ENCODE measurements at regions not wholly inside any gene's neighbourhood (a gene's known extent, or its start where the extent isn't known, plus 50 kb on each side); places are given as distances from the start of the nearest gene placed in this dataset.

DNA sequence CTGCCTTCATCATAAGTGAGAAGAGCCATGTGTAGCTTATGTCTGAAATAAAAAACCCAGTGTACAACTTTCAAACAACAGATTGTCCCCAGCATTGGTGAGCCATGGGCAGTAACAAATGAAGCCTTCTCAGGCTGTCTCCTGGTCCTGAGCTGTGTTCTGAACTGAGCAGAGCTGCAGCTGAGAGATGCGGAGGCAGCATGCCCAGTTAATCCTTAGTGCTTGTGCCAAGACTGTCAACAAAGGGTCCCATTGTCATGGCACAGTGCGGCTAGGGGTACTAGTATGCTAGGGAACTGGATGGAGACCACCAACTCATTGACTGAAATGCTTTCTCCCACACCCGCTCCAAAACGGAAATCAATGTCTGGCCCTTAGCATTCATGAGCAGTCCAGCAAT is 154.3 kb downstream of the RMST start:
- no peak for DNase-seq (ENCODE audit: low spot score)
- Histone ChIP-seq H3K9me3 (no peaks in the 10 kb centered on the region), H3K36me3 (no peaks in the 10 kb centered on the region), H3K4me1 (ENCODE audit: control insufficient read depth in 1 of 2, low read depth in 2 of 2) (no peaks in the 10 kb centered on the region), H3K27ac (no peak overlapping the region), H3K27me3 (replicated peaks; ENCODE audit: insufficient read depth) (no peaks in the 10 kb centered on the region), H3K4me3 (no peak overlapping the region)
- no peak for ATAC-seq (ENCODE audit: insufficient number of reproducible peaks, low FRiP score, low read depth)
- TF ChIP-seq, protein P1, sequence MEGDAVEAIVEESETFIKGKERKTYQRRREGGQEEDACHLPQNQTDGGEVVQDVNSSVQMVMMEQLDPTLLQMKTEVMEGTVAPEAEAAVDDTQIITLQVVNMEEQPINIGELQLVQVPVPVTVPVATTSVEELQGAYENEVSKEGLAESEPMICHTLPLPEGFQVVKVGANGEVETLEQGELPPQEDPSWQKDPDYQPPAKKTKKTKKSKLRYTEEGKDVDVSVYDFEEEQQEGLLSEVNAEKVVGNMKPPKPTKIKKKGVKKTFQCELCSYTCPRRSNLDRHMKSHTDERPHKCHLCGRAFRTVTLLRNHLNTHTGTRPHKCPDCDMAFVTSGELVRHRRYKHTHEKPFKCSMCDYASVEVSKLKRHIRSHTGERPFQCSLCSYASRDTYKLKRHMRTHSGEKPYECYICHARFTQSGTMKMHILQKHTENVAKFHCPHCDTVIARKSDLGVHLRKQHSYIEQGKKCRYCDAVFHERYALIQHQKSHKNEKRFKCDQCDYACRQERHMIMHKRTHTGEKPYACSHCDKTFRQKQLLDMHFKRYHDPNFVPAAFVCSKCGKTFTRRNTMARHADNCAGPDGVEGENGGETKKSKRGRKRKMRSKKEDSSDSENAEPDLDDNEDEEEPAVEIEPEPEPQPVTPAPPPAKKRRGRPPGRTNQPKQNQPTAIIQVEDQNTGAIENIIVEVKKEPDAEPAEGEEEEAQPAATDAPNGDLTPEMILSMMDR (IDR thresholded peaks at IDR 0.05), result no peak

GRCh38 chr12:97628962-97629361 is 166.4 kb downstream of the RMST start:
- TF ChIP-seq, protein P1 (IDR thresholded peaks at IDR 0.05), result no peak
- no peak overlapping the region for H3K27ac ChIP-seq
- H3K9me3 ChIP-seq, result no peaks in the 10 kb centered on the region
- no peaks in the 10 kb centered on the region for H3K36me3 ChIP-seq
- H3K4me1 ChIP-seq (ENCODE audit: control insufficient read depth in 1 of 2, low read depth in 2 of 2), result no peaks in the 10 kb centered on the region
- no peaks in the 10 kb centered on the region for H3K27me3 ChIP-seq (replicated peaks; ENCODE audit: insufficient read depth)
- no peak overlapping the region for H3K4me3 ChIP-seq
- DNase-seq (ENCODE audit: low spot score) (no peak), ATAC-seq (ENCODE audit: insufficient number of reproducible peaks, low FRiP score, low read depth) (no peak)

- no peak for ATAC-seq (ENCODE audit: insufficient number of reproducible peaks, low FRiP score, low read depth)
- no peak for DNase-seq (ENCODE audit: low spot score)
- no peak overlapping the region for H3K4me3 ChIP-seq
- H3K27ac ChIP-seq, result no peak overlapping the region
- TF ChIP-seq, protein P1 (IDR thresholded peaks at IDR 0.05), result no peak
- no peaks in the 10 kb centered on the region for H3K36me3 ChIP-seq
- H3K4me1 ChIP-seq (ENCODE audit: control insufficient read depth in 1 of 2, low read depth in 2 of 2), result no peaks in the 10 kb centered on the region
- no peaks in the 10 kb centered on the region for H3K27me3 ChIP-seq (replicated peaks; ENCODE audit: insufficient read depth)
- H3K9me3 ChIP-seq, result no peaks in the 10 kb centered on the region
Measured at GRCh38 chr12:97629382-97629781, 166.8 kb downstream of the RMST start.

GRCh38 chr12:97630356-97630755 is 167.8 kb downstream of the RMST start:
- no peaks in the 10 kb centered on the region for H3K36me3 ChIP-seq

DNA sequence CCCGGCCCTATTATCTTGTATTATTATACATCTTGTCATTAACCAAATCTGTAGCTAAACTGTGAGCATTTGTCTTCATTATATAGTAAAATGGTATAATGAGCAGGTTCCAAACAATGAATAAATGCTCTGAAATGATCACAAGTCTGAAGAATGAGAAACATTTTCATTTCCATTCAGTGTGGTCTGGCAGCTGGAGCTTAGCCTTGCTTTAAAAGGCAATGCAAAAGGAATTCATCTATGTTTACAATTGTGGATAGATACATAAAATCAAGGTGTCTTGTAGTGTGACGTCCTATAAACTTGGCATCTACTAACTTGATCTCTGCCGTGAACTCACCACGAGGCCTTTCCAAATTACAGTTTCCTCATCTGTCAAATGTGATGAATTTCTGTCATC is 168.3 kb downstream of the RMST start:
- H3K36me3 ChIP-seq, result no peaks in the 10 kb centered on the region
- H3K9me3 ChIP-seq, result no peaks in the 10 kb centered on the region
- TF ChIP-seq, protein P1 (IDR thresholded peaks at IDR 0.05), result no peak
- no peak overlapping the region for H3K27ac ChIP-seq
- no peak overlapping the region for H3K4me3 ChIP-seq
- no peaks in the 10 kb centered on the region for H3K27me3 ChIP-seq (replicated peaks; ENCODE audit: insufficient read depth)
- no peaks in the 10 kb centered on the region for H3K4me1 ChIP-seq (ENCODE audit: control insufficient read depth in 1 of 2, low read depth in 2 of 2)
- DNase-seq (ENCODE audit: low spot score) (no peak), ATAC-seq (ENCODE audit: insufficient number of reproducible peaks, low FRiP score, low read depth) (no peak)

More at GRCh38 chr12:97630356-97630755, 167.8 kb downstream of the RMST start:
- ATAC-seq (ENCODE audit: insufficient number of reproducible peaks, low FRiP score, low read depth) (no peak), DNase-seq (ENCODE audit: low spot score) (no peak)
- no peak overlapping the region for H3K27ac ChIP-seq
- TF ChIP-seq, protein P1 (IDR thresholded peaks at IDR 0.05), result no peak
- H3K4me3 ChIP-seq, result no peak overlapping the region
- H3K9me3 ChIP-seq, result no peaks in the 10 kb centered on the region
- H3K4me1 ChIP-seq (ENCODE audit: control insufficient read depth in 1 of 2, low read depth in 2 of 2), result no peaks in the 10 kb centered on the region
- no peaks in the 10 kb centered on the region for H3K27me3 ChIP-seq (replicated peaks; ENCODE audit: insufficient read depth)
